DOHH2 (cell line): ENCODE measurements at regions not wholly inside any gene's neighbourhood (a gene's known extent, or its start where the extent isn't known, plus 50 kb on each side); places are given as distances from the start of the nearest gene placed in this dataset.

ENCODE experiments used
- H3F3A ChIP-seq: fragments of 200-600 bp; sonication (generic), shearing (Covaris generic); 2 replicates; pipeline ENCODE4 v1.6.0; 2016; ENCODE audit warnings: antibody characterized with exemption, mild to moderate bottlenecking; ENCODE audit not compliant: control insufficient read depth, insufficient read depth
- H3K27ac ChIP-seq: fragments of 200-600 bp; sonication (generic); 2 replicates; pipeline ENCODE4 v1.5.1; 2014; ENCODE audit warnings: low read depth, mild to moderate bottlenecking, low read length, moderate library complexity
- H3K27me3 ChIP-seq: fragments of 200-600 bp; sonication (generic); 2 replicates; pipeline ENCODE4 v1.6.1; 2014; ENCODE audit warnings: mild to moderate bottlenecking, low read length, mixed read lengths; ENCODE audit not compliant: control insufficient read depth
- H3K36me3 ChIP-seq: fragments of 200-600 bp; sonication (generic); 2 replicates; pipeline ENCODE4 v1.6.1; 2014; ENCODE audit warnings: mild to moderate bottlenecking, low read length, moderate library complexity, mixed read lengths; ENCODE audit not compliant: control insufficient read depth
- H3K4me1 ChIP-seq: fragments of 200-600 bp; sonication (generic); 2 replicates; pipeline ENCODE4 v1.6.1; 2014; ENCODE audit warnings: mild to moderate bottlenecking, low read length, mixed read lengths; ENCODE audit not compliant: control insufficient read depth
- H3K4me2 ChIP-seq: fragments of 200-600 bp; sonication (generic); 2 replicates; pipeline ENCODE4 v1.6.0; 2014; ENCODE audit warnings: mild to moderate bottlenecking, low read length, moderate library complexity
- H3K4me3 ChIP-seq: fragments of 200-600 bp; sonication (generic); 2 replicates; pipeline ENCODE4 v1.5.1; 2014; ENCODE audit warnings: mild to moderate bottlenecking, low read length, mixed read lengths
- H3K79me2 ChIP-seq: fragments of 200-600 bp; sonication (generic); 2 replicates; pipeline ENCODE4 v1.6.1; 2014; ENCODE audit warnings: mild to moderate bottlenecking, low read length, mixed read lengths; ENCODE audit not compliant: control insufficient read depth
- H3K9me2 ChIP-seq: fragments of 200-600 bp; sonication (generic); replicated peaks from 2 replicates; pipeline ENCODE4 v1.6.1; 2014; ENCODE audit warnings: mild to moderate bottlenecking, low read length, mixed read lengths; ENCODE audit not compliant: control insufficient read depth
- H3K9me3 ChIP-seq: fragments of 200-600 bp; sonication (generic); 2 replicates; pipeline ENCODE4 v1.6.1; 2014; ENCODE audit warnings: antibody characterized with exemption, low read length, mixed read lengths; ENCODE audit not compliant: control insufficient read depth, insufficient read depth
- H4K20me1 ChIP-seq: fragments of 200-600 bp; sonication (generic); 2 replicates; pipeline ENCODE4 v1.6.0; 2014; ENCODE audit warnings: low read depth, mild to moderate bottlenecking, antibody characterized with exemption, low read length, moderate library complexity; ENCODE audit not compliant: control insufficient read depth, insufficient read depth
- EZH2phosphoT487 ChIP-seq: fragments of 200-600 bp; sonication (generic); IDR thresholded peaks from 2 replicates; pipeline ENCODE4 v1.6.1; 2017; ENCODE audit warnings: borderline replicate concordance, mild to moderate bottlenecking, antibody characterized with exemption, low read length, moderate library complexity, mixed read lengths
- TF ChIP-seq, protein P1 (sequence below): fragments of 200-600 bp; sonication (generic); IDR thresholded peaks from one replicate; pipeline ENCODE4 v1.5.1; 2014; ENCODE audit warnings: antibody characterized with exemption, mild to moderate bottlenecking, low read depth, low read length; ENCODE audit not compliant: poor library complexity, severe bottlenecking

GRCh38 chr5:142434322-142434612, 109.4 kb upstream of the SPRY4 start:
- H4K20me1 ChIP-seq, result no peaks in the 10 kb centered on the region
- no peaks in the 10 kb centered on the region for H3K36me3 ChIP-seq
- no peaks in the 10 kb centered on the region for H3K9me3 ChIP-seq
- H3K27ac ChIP-seq, result no peak overlapping the region
- H3K4me2 ChIP-seq, result no peak overlapping the region
- no peaks in the 10 kb centered on the region for H3K9me2 ChIP-seq
- H3K79me2 ChIP-seq, result no peaks in the 10 kb centered on the region
- TF ChIP-seq, protein P1, sequence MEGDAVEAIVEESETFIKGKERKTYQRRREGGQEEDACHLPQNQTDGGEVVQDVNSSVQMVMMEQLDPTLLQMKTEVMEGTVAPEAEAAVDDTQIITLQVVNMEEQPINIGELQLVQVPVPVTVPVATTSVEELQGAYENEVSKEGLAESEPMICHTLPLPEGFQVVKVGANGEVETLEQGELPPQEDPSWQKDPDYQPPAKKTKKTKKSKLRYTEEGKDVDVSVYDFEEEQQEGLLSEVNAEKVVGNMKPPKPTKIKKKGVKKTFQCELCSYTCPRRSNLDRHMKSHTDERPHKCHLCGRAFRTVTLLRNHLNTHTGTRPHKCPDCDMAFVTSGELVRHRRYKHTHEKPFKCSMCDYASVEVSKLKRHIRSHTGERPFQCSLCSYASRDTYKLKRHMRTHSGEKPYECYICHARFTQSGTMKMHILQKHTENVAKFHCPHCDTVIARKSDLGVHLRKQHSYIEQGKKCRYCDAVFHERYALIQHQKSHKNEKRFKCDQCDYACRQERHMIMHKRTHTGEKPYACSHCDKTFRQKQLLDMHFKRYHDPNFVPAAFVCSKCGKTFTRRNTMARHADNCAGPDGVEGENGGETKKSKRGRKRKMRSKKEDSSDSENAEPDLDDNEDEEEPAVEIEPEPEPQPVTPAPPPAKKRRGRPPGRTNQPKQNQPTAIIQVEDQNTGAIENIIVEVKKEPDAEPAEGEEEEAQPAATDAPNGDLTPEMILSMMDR, result no peak
- TF ChIP-seq EZH2phosphoT487, result no peak
- no peak overlapping the region for H3K4me3 ChIP-seq
- H3K4me1 ChIP-seq, result peaks cover 6% of the 10 kb centered on the region
- peaks cover 30% of the 10 kb centered on the region for H3K27me3 ChIP-seq
- H3F3A ChIP-seq, result no peaks in the 10 kb centered on the region

DNA sequence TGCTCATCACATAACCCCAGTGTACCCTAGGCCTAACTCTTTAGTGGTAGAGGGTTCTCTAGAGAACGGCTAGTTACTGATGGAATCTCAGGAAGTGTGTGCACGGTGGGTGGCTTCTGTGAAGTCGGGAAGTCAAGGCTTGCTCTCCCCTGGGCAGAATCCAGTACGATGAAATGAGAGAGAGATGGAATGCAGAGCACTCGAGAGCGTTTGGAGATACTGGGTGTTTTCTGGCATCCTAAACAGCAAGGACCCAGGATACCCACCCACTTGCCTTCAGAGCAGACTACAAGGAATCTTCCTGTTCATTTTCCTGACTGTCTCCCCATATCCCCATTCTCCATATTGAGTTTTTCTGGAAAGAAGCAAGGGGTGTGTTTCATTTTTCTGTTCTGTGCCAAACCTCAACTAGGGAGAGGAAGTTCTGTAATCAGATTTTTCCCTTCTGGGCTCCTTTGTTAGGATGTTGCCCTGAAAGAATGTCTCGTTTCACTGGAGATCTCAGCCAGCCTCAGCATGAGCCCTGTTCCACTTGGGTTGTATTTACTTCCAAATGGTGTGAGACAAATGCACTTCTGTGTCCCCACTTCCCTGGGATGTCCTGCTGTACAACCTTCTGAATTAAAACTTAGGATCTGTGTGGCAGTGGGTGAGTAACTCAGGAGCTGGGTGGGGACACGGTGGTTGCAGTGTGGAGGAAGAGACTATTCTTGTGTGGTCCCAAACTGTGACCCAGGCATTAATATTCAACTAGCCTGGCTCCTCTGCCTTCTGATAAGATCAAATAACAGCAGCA, 108.9 kb upstream of the SPRY4 start:
- Histone ChIP-seq H3K27me3 (peaks cover 25% of the 10 kb centered on the region), H3K9me2 (no peaks in the 10 kb centered on the region), H3F3A (no peaks in the 10 kb centered on the region), H4K20me1 (no peaks in the 10 kb centered on the region), H3K4me1 (peaks cover 1% of the 10 kb centered on the region; the same call in 1 of the 2 replicates), H3K4me3 (no peak overlapping the region), H3K27ac (no peak overlapping the region), H3K4me2 (no peak overlapping the region), H3K36me3 (no peaks in the 10 kb centered on the region), H3K79me2 (no peaks in the 10 kb centered on the region), H3K9me3 (no peaks in the 10 kb centered on the region)
- no peak for TF ChIP-seq EZH2phosphoT487
- TF ChIP-seq, protein P1, result no peak

GRCh38 chr5:142432961-142433360, 108.1 kb upstream of the SPRY4 start:
- Histone ChIP-seq H3K9me3 (no peaks in the 10 kb centered on the region), H3K4me3 (no peak overlapping the region), H3K27ac (no peak overlapping the region), H3K36me3 (no peaks in the 10 kb centered on the region), H3K4me2 (no peak overlapping the region), H3K79me2 (no peaks in the 10 kb centered on the region), H3K4me1 (no peaks in the 10 kb centered on the region), H3K9me2 (no peaks in the 10 kb centered on the region), H4K20me1 (no peaks in the 10 kb centered on the region), H3K27me3 (peaks cover 25% of the 10 kb centered on the region), H3F3A (no peaks in the 10 kb centered on the region)
- TF ChIP-seq, protein P1, result no peak
- TF ChIP-seq EZH2phosphoT487, result no peak
